Ishikawa (cell line): ENCODE measurements at regions not wholly inside any gene's neighbourhood (a gene's known extent, or its start where the extent isn't known, plus 50 kb on each side); places are given as distances from the start of the nearest gene placed in this dataset.

Experiments
- TAF1 ChIP-seq: IDR thresholded peaks from 2 replicates; pipeline ENCODE4 v1.6.1; 2012; ENCODE audit warnings: low read depth, mild to moderate bottlenecking
- USF1 ChIP-seq: IDR thresholded peaks from 2 replicates; pipeline ENCODE4 v1.6.1; 2012

GRCh38 chr4:124946696-124947095 lies 234.2 kb upstream of the ANKRD50 start:
- TF ChIP-seq TAF1 (no peak), USF1 (no peak)
